ENCODE measurements at regions not wholly inside any gene's neighbourhood (a gene's known extent, or its start where the extent isn't known, plus 50 kb on each side); places are given as distances from the start of the nearest gene placed in this dataset.

- TF ChIP-seq CTCF (IDR thresholded peaks at IDR 0.05) (no peak), POLR2A (IDR thresholded peaks at IDR 0.05) (no peak)
These were observed 585.8 kb downstream of the TLE4 start for GRCh38 chr9:80157561-80157983.
